Skeletal muscle satellite cell (primary cell): ENCODE measurements at regions not wholly inside any gene's neighbourhood (a gene's known extent, or its start where the extent isn't known, plus 50 kb on each side); places are given as distances from the start of the nearest gene placed in this dataset.

Experiments used
- H3K27me3 ChIP-seq: 2 replicates; pipeline ENCODE4 v1.7.0; 2013; ENCODE audit warnings: low read length; ENCODE audit not compliant: control insufficient read depth, insufficient read depth
- H3K36me3 ChIP-seq: 2 replicates; pipeline ENCODE4 v1.7.0; 2013; ENCODE audit warnings: mild to moderate bottlenecking, control low read depth, low read length; ENCODE audit not compliant: insufficient read depth
- H3K4me1 ChIP-seq: 2 replicates; pipeline ENCODE4 v1.7.0; 2013; ENCODE audit warnings: low read length; ENCODE audit not compliant: control insufficient read depth, insufficient read depth
- H3K4me2 ChIP-seq: 2 replicates; pipeline ENCODE4 v1.7.0; 2013; ENCODE audit warnings: mild to moderate bottlenecking, low read length
- H3K4me3 ChIP-seq: 2 replicates; pipeline ENCODE4 v1.7.0; 2013; ENCODE audit warnings: low read length
- H3K9ac ChIP-seq: 2 replicates; pipeline ENCODE4 v1.7.0; 2013; ENCODE audit warnings: mild to moderate bottlenecking, low read depth, low read length, moderate library complexity
- H3K9me3 ChIP-seq: replicated peaks from 2 replicates; pipeline ENCODE4 v1.7.0; 2013; ENCODE audit warnings: mild to moderate bottlenecking, control low read depth, low read length

GRCh38 chr12:125944446-125944845, 879.2 kb downstream of the AACS start:
- no peak overlapping the region for H3K9ac ChIP-seq
- H3K9me3 ChIP-seq = no peaks in the 10 kb centered on the region
- H3K4me3 ChIP-seq = no peak overlapping the region
- no peaks in the 10 kb centered on the region for H3K27me3 ChIP-seq
- H3K4me1 ChIP-seq = no peaks in the 10 kb centered on the region
- H3K36me3 ChIP-seq = no peaks in the 10 kb centered on the region
- H3K4me2 ChIP-seq = no peak overlapping the region

- Histone ChIP-seq H3K27me3 (no peaks in the 10 kb centered on the region), H3K36me3 (no peaks in the 10 kb centered on the region), H3K4me1 (no peaks in the 10 kb centered on the region), H3K4me3 (no peak overlapping the region), H3K9me3 (peaks cover 9% of the 10 kb centered on the region), H3K9ac (no peak overlapping the region), H3K4me2 (no peak overlapping the region)
These were observed 884.2 kb downstream of the AACS start for GRCh38 chr12:125949471-125949870.

GRCh38 chr12:125954362-125954761, 889.1 kb downstream of the AACS start:
- H3K36me3 ChIP-seq = no peaks in the 10 kb centered on the region
- no peak overlapping the region for H3K4me2 ChIP-seq
- H3K9ac ChIP-seq = no peak overlapping the region
- peaks cover 12% of the 10 kb centered on the region for H3K9me3 ChIP-seq
- no peak overlapping the region for H3K4me3 ChIP-seq
- no peaks in the 10 kb centered on the region for H3K27me3 ChIP-seq
- no peaks in the 10 kb centered on the region for H3K4me1 ChIP-seq

- no peaks in the 10 kb centered on the region for H3K27me3 ChIP-seq
- no peak overlapping the region for H3K4me2 ChIP-seq
- H3K4me3 ChIP-seq = no peak overlapping the region
- no peaks in the 10 kb centered on the region for H3K4me1 ChIP-seq
- peaks cover 8% of the 10 kb centered on the region for H3K9me3 ChIP-seq
- H3K36me3 ChIP-seq = no peaks in the 10 kb centered on the region
- H3K9ac ChIP-seq = no peak overlapping the region
These were observed 891.0 kb downstream of the AACS start for GRCh38 chr12:125956186-125956585.

GRCh38 chr12:125966641-125967040, 901.4 kb downstream of the AACS start:
- Histone ChIP-seq H3K4me1 (no peaks in the 10 kb centered on the region), H3K9me3 (no peaks in the 10 kb centered on the region), H3K4me2 (no peak overlapping the region), H3K27me3 (no peaks in the 10 kb centered on the region), H3K36me3 (no peaks in the 10 kb centered on the region), H3K4me3 (no peak overlapping the region), H3K9ac (no peak overlapping the region)

GRCh38 chr12:125968413-125968812, 903.2 kb downstream of the AACS start:
- Histone ChIP-seq H3K4me1 (no peaks in the 10 kb centered on the region), H3K4me3 (no peak overlapping the region), H3K27me3 (no peaks in the 10 kb centered on the region)

GRCh38 chr12:125971981-125972380, 906.7 kb downstream of the AACS start:
- H3K4me3 ChIP-seq = no peak overlapping the region
- H3K27me3 ChIP-seq = no peaks in the 10 kb centered on the region
- no peak overlapping the region for H3K9ac ChIP-seq
- no peaks in the 10 kb centered on the region for H3K9me3 ChIP-seq
- H3K4me1 ChIP-seq = no peaks in the 10 kb centered on the region
- H3K36me3 ChIP-seq = no peaks in the 10 kb centered on the region
- no peak overlapping the region for H3K4me2 ChIP-seq

More at GRCh38 chr12:125968413-125968812, 903.2 kb downstream of the AACS start:
- H3K9me3 ChIP-seq = no peaks in the 10 kb centered on the region
- H3K36me3 ChIP-seq = no peaks in the 10 kb centered on the region
- no peak overlapping the region for H3K4me2 ChIP-seq
- no peak overlapping the region for H3K9ac ChIP-seq

GRCh38 chr12:125978286-125978685, 913.1 kb downstream of the AACS start:
- H3K4me1 ChIP-seq = no peaks in the 10 kb centered on the region
- H3K9ac ChIP-seq = no peak overlapping the region
- H3K36me3 ChIP-seq = no peaks in the 10 kb centered on the region
- H3K9me3 ChIP-seq = no peaks in the 10 kb centered on the region
- no peaks in the 10 kb centered on the region for H3K27me3 ChIP-seq
- H3K4me2 ChIP-seq = no peak overlapping the region
- H3K4me3 ChIP-seq = no peak overlapping the region

GRCh38 chr12:125981610-125982253, 916.5 kb downstream of the AACS start:
- no peak overlapping the region for H3K4me2 ChIP-seq
- H3K4me3 ChIP-seq = no peak overlapping the region
- H3K4me1 ChIP-seq = no peaks in the 10 kb centered on the region
- H3K9me3 ChIP-seq = no peaks in the 10 kb centered on the region
- no peak overlapping the region for H3K9ac ChIP-seq
- H3K27me3 ChIP-seq = no peaks in the 10 kb centered on the region
- no peaks in the 10 kb centered on the region for H3K36me3 ChIP-seq

GRCh38 chr12:125983094-125983783, 918.0 kb downstream of the AACS start:
- Histone ChIP-seq H3K36me3 (no peaks in the 10 kb centered on the region), H3K9ac (no peak overlapping the region), H3K4me3 (peak overlapping the region; percentile 59), H3K4me1 (no peaks in the 10 kb centered on the region), H3K27me3 (no peaks in the 10 kb centered on the region), H3K9me3 (no peaks in the 10 kb centered on the region), H3K4me2 (peak overlapping the region; percentile 63)

GRCh38 chr12:125983784-125984500, 918.7 kb downstream of the AACS start:
- Histone ChIP-seq H3K36me3 (no peaks in the 10 kb centered on the region), H3K27me3 (no peaks in the 10 kb centered on the region), H3K9ac (no peak overlapping the region), H3K4me2 (peak overlapping the region; percentile 63), H3K4me1 (no peaks in the 10 kb centered on the region), H3K9me3 (no peaks in the 10 kb centered on the region), H3K4me3 (peak overlapping the region; percentile 59)
